NT2/D1 (cell line): ENCODE measurements at regions not wholly inside any gene's neighbourhood (a gene's known extent, or its start where the extent isn't known, plus 50 kb on each side); places are given as distances from the start of the nearest gene placed in this dataset.

Source experiments
- SUZ12 ChIP-seq: IDR thresholded peaks from 2 replicates; pipeline ENCODE4 v1.6.1; 2011; ENCODE audit not compliant: insufficient read length, insufficient read depth; ENCODE audit errors: extremely low read depth
- YY1 ChIP-seq: IDR thresholded peaks from 2 replicates; pipeline ENCODE4 v1.6.1; 2011; ENCODE audit not compliant: insufficient read length, insufficient read depth

DNA sequence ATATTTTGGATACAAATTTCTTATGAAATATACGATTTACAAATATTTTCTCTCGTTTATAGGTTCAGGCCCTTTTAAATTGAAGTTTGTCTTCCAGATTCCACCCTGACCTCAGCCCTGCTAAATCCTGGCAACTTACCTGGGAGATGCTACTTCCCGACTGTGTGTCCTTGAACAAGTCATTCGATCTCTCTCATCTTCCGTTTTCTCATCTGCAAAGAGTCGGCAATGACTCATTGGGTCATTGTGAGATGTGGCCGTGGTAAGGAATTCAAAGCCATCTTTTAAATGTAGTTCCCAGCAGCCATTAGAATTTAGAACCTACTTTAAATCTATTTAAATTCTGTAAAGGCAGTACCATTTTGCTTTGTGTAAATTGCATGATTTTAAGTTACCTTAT is 72.5 kb downstream of the LHX2 start:
- TF ChIP-seq YY1 = no peak
- TF ChIP-seq SUZ12 = no peak
